MG63 (cell line): ENCODE measurements at regions not wholly inside any gene's neighbourhood (a gene's known extent, or its start where the extent isn't known, plus 50 kb on each side); places are given as distances from the start of the nearest gene placed in this dataset.
"Not testable (repeated sequence)": the region's sequence is repeated elsewhere in the genome, so short reads cannot be mapped to it uniquely, and the experiment has no call there.

Experiments
- DNase-seq: peaks from one replicate; pipeline ENCODE4 v3.0.0-alpha.2; 2020
- H3K27me3 ChIP-seq: fragments of 250-450 bp; sonication (Bioruptor Pico); 2 replicates; pipeline ENCODE4 v1.5.1; 2020; ENCODE audit warnings: mild to moderate bottlenecking, moderate library complexity
- H3K36me3 ChIP-seq: fragments of 250-450 bp; sonication (Bioruptor Pico); 2 replicates; pipeline ENCODE4 v1.5.1; 2020; ENCODE audit warnings: mild to moderate bottlenecking, moderate library complexity
- H3K4me3 ChIP-seq: fragments of 250-450 bp; sonication (Bioruptor Pico); 2 replicates; pipeline ENCODE4 v1.5.1; 2020; ENCODE audit warnings: mild to moderate bottlenecking, moderate library complexity
- H3K9me3 ChIP-seq: fragments of 250-450 bp; sonication (Bioruptor Pico); 2 replicates; pipeline ENCODE4 v1.5.1; 2020; ENCODE audit warnings: mild to moderate bottlenecking, moderate library complexity

GRCh38 chr2:51293566-51294200 is 261.8 kb upstream of the NRXN1 start:
- H3K27me3 ChIP-seq: no peaks in the 10 kb centered on the region
- H3K9me3 ChIP-seq: no peaks in the 10 kb centered on the region
- H3K36me3 ChIP-seq: no peaks in the 10 kb centered on the region
- H3K4me3 ChIP-seq: no peak overlapping the region
- no peak for DNase-seq

DNA sequence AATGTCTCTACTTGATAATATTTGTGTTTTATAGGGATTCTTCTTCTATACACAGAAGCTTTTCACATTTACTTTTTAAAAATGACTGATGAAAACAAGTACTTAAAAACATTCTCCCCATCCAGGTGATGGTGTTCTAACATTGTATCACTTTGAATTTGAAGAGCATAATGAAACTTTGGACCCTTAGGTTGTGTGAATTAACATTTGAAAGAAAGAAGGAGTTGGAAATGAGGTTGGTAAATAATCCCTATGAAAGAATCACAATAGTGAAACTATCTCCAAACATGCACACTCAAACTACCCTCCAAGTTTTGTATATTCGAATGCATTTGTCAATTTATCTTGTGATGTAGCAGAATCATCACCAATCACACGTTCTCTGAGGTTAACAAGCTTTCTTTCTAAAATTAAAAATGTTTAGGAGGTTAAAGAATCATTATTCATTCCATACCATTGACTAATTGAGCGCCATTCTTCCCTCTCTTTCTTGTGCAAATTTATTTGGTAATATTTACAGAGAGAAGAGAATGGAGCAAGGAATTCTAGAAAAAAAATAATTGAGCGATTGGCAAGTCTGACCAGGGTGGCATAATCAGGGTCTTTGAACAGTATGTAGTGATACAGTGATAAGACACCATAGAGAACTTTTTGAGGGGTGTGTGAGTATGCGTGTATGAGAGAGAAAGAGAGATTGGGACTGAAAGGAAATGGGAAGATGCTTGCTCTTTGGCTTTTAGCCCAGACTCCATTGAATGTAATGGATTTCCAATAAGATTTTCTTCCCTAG is 260.0 kb upstream of the NRXN1 start:
- Histone ChIP-seq H3K4me3 (no peak overlapping the region), H3K27me3 (no peaks in the 10 kb centered on the region), H3K9me3 (no peaks in the 10 kb centered on the region), H3K36me3 (no peaks in the 10 kb centered on the region)
- DNase-seq: no peak

GRCh38 chr2:51290725-51291124 is 258.8 kb upstream of the NRXN1 start:
- H3K9me3 ChIP-seq: no peaks in the 10 kb centered on the region
- no peaks in the 10 kb centered on the region for H3K36me3 ChIP-seq
- H3K27me3 ChIP-seq: no peaks in the 10 kb centered on the region
- DNase-seq: no peak
- H3K4me3 ChIP-seq: no peak overlapping the region

DNA sequence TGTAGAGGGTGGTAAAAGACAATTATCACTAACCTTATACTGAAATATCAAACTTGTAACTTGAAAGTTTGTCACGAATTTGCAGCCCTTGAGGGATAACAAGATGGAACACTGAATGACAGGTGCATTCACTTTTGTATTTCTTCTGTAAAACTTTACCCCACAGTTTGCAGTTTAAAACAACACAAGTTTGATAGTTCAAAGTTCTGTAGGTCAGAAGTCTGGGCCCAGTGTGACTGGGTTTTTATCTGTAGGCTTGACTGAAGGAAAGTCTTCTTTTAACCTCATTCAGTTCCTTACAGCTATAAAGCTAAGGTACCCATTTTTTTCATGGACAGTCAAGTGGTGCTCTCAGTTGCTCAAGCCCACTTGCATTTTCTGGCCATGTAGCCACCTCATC is 257.1 kb upstream of the NRXN1 start:
- Histone ChIP-seq H3K9me3 (no peaks in the 10 kb centered on the region), H3K27me3 (no peaks in the 10 kb centered on the region), H3K4me3 (no peak overlapping the region), H3K36me3 (no peaks in the 10 kb centered on the region)
- no peak for DNase-seq

- Histone ChIP-seq H3K36me3 (no peaks in the 10 kb centered on the region), H3K9me3 (no peaks in the 10 kb centered on the region), H3K4me3 (no peak overlapping the region), H3K27me3 (no peaks in the 10 kb centered on the region)
- no peak for DNase-seq
These were observed 236.3 kb upstream of the NRXN1 start for GRCh38 chr2:51268191-51268590.

DNA sequence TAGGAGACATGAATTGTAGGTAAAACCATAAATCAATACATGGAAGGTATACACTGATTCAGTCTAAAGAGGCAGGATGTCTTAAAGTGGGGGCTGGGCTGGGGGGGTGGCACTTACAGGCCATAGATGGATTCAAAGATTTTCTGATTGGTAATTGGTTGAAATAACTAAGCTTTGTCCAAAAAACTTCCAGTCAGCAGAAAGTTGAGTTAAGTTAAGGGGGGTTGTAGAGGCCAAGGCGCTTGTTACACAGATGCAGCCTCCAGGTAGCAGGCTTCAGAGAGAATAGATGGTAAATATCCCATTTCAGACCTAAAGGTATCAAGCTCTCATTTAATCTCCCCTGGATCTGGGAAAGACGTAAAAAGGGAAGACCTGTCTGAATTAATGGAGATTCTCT is 233.6 kb upstream of the NRXN1 start:
- H3K9me3 ChIP-seq: no peaks in the 10 kb centered on the region
- no peaks in the 10 kb centered on the region for H3K36me3 ChIP-seq
- no peaks in the 10 kb centered on the region for H3K27me3 ChIP-seq
- DNase-seq: no peak
- H3K4me3 ChIP-seq: no peak overlapping the region

DNA sequence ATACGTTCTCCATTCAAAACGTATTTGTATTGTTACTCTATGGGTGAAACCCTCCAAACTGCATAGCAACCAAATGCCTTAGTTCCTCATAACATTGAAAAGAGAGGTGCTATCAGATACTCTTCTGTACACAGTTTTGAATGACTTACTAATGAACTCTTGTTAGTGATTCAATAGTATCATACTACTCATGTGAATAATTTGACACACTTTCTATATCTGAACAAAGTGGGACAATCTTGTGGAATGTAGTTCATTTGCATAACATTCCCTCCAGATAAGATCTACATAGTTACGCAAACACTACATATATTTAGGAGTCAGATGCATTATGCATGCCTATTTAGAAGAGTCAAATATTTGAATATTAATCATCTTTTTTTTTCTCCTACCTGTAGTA is 232.0 kb upstream of the NRXN1 start:
- H3K27me3 ChIP-seq: no peaks in the 10 kb centered on the region
- H3K4me3 ChIP-seq: no peak overlapping the region
- no peaks in the 10 kb centered on the region for H3K9me3 ChIP-seq
- no peak for DNase-seq
- no peaks in the 10 kb centered on the region for H3K36me3 ChIP-seq

DNA sequence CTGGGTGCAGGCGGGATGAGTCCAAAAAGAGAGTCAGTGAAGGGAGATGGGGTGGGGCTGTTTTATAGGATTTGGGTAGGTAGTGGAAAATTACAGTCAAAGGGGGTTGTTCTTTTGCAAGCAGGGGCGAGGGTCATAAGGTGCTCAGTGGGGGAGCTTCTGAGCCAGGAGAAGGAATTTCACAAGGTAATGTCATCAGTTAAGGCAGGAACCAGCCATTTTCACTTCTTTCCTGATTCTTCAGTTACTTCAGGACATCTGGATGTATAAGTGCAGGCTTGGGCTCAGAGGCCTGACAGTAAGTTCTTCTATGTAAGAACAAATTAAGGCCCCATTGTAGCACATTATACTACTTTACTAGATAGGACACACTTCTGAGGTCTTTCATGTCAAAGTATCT is 231.2 kb upstream of the NRXN1 start:
- H3K36me3 ChIP-seq, DNase-seq, H3K27me3 ChIP-seq, H3K9me3 ChIP-seq, H3K4me3 ChIP-seq: not testable (repeated sequence)

DNA sequence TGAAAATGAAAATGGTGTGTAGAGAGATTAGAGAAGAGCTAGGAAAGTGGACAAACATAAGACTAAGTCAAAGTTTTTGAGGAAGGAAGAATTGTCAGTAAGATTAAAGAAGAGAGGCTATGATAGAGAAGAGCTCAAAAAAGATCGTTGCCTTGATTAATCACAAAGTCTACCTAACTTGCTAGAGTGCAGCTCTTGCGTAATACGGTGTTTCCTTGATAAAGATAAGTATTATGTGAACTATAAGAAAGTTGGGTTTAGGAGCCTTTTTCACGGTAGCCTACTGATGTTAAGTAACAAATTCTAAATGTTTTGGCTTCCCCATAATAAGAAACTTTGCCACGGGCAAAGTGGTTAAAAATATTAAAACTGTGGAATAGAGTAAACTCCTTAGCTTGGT is 226.4 kb upstream of the NRXN1 start:
- Histone ChIP-seq H3K36me3 (no peaks in the 10 kb centered on the region), H3K4me3 (no peak overlapping the region), H3K9me3 (no peaks in the 10 kb centered on the region), H3K27me3 (no peaks in the 10 kb centered on the region)
- no peak for DNase-seq

DNA sequence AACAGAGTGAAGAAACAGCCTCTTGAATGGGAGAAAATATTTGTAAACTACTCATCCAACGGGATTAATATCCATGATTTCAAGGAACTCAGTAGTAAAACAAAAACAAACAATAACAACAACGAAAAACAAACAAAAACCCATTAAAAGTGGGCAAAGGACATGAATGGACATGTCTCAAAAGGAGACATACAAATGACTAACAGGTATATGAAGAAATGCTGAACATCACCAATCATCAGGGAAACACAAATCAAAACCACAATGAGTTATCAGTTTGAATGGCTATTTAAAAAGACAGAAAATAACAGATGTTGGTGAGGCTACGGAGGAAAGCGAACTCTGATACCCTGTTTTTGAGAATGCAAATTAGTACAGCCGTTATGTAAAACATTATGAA is 224.8 kb upstream of the NRXN1 start:
- no peak for DNase-seq
- Histone ChIP-seq H3K4me3 (no peak overlapping the region), H3K36me3 (no peaks in the 10 kb centered on the region), H3K27me3 (no peaks in the 10 kb centered on the region), H3K9me3 (no peaks in the 10 kb centered on the region)

DNA sequence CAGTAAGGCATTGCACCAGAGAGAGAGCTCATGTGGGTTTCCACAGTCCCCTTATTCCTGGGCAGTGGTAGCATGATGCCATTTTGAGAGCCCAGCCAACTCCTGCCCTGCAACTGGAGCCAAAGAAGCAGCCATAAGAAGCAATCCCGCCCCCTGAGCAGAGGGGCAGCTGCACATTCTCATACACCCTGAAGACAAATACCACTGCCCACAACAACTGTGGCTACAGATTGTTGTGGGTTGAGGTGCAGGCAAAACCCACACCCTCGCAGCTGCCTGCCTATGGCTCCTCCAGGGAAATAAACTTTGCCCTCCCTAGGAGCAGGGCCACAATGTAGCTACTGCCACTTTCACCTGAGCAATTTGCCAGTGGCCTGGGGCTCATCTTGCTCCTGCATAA is 219.4 kb upstream of the NRXN1 start:
- no peaks in the 10 kb centered on the region for H3K9me3 ChIP-seq
- no peaks in the 10 kb centered on the region for H3K36me3 ChIP-seq
- no peak overlapping the region for H3K4me3 ChIP-seq
- H3K27me3 ChIP-seq: no peaks in the 10 kb centered on the region
- no peak for DNase-seq

DNA sequence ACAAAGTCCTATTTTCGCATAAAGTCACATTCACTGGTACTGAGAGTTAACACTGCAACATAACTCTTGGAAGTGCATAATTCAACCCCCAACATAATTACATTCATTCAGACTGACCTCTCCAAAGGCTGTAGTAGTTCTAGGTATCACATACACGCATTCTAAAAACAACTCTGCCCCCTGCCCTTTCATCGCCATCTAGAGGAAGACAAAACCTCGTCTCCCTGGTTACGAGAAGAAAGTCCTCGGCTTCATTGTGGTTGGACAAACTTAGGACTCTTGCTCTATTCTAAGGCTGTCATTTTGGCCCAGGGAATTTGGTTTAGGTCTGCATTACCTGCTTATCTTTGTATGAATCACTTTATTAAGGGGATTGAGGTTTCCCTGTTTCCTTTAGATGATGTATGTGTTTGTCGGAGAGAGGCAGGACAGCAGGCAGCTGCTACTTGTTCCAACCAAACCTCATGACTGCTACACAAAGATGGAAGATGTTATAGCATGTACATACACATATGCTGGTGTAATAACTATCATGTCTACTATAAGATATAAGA is 215.4 kb upstream of the NRXN1 start:
- DNase-seq: no peak
- H3K27me3 ChIP-seq: no peaks in the 10 kb centered on the region
- H3K9me3 ChIP-seq: no peaks in the 10 kb centered on the region
- H3K4me3 ChIP-seq: no peak overlapping the region
- H3K36me3 ChIP-seq: no peaks in the 10 kb centered on the region

DNA sequence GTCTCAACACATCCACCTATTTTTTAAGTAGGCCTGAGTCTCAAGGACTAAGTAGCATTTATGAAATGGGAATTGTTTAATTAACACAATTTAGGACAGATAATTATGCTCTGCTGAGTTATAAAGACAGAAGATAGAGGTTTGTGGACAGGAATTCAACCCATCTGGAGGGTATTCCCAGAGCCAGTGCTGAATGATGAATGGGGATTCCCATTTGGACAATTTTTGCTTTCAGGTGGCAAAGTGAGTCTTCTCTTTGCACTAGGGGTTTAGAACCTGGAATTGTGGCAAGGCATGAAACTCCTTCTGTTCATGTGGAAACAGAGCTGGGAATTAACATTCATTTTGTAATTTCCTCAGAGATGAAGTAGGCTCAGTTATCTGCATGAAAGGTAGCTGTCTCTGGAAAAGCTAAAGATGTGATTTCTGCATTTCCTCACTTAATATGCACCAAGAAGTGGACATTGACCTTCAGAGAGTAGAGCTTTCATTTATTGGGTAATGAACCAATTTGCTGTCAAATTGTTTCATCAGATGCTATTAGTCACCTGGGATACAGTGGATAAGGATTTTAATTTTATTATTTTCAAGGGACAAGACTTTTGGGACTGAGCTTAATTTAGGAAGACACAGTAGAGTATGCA is 212.1 kb upstream of the NRXN1 start:
- H3K36me3 ChIP-seq: no peaks in the 10 kb centered on the region
- H3K9me3 ChIP-seq: no peaks in the 10 kb centered on the region
- H3K27me3 ChIP-seq: no peaks in the 10 kb centered on the region
- no peak for DNase-seq
- H3K4me3 ChIP-seq: no peak overlapping the region

GRCh38 chr2:51237626-51238271 is 205.8 kb upstream of the NRXN1 start:
- Histone ChIP-seq H3K4me3 (no peak overlapping the region), H3K36me3 (no peaks in the 10 kb centered on the region), H3K27me3 (no peaks in the 10 kb centered on the region), H3K9me3 (no peaks in the 10 kb centered on the region)
- no peak for DNase-seq

DNA sequence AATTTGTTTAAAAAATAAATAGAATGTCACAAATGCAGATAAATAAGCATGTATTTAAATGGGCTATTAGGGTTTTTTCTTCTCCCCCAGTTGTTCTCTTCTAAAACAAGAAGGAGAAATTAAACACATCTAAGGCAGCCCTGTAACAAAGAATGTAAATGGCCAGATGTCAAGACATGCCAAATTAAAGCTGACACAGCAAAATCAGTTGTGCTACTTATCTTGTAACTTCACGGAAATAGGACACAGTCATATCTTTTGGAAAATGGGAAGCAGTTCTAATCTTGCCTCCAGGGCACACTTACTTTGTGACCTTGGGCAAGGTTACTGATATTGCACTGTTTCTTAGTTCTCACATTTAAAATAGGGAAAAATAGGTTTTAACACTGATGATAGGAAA is 200.1 kb upstream of the NRXN1 start:
- H3K4me3 ChIP-seq: no peak overlapping the region
- H3K36me3 ChIP-seq: no peaks in the 10 kb centered on the region
- DNase-seq: no peak
- no peaks in the 10 kb centered on the region for H3K27me3 ChIP-seq
- no peaks in the 10 kb centered on the region for H3K9me3 ChIP-seq

DNA sequence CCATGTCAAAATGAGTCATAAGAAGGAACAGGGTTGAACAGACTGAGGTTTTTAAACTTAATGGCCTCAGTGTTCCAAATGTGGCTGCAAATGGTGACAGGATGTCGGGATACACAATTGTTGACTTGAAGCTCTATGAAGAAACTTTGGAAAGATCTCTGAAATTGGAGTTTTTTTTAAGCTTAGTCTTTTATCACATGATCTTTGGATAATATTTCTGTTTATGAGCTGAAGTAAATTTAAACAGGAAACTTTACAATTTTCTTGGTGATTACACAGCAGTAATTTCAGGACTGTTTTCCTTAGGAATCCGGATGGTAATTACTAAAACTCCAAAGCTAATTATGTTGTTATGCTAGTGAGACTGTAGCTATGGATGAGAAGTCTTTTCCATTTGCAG is 199.1 kb upstream of the NRXN1 start:
- no peaks in the 10 kb centered on the region for H3K27me3 ChIP-seq
- DNase-seq: no peak
- H3K9me3 ChIP-seq: no peaks in the 10 kb centered on the region
- H3K36me3 ChIP-seq: no peaks in the 10 kb centered on the region
- no peak overlapping the region for H3K4me3 ChIP-seq

- Histone ChIP-seq H3K9me3 (no peaks in the 10 kb centered on the region), H3K27me3 (no peaks in the 10 kb centered on the region), H3K4me3 (no peak overlapping the region), H3K36me3 (no peaks in the 10 kb centered on the region)
- no peak for DNase-seq
These were observed 193.4 kb upstream of the NRXN1 start for GRCh38 chr2:51225377-51225776.
